ENCODE measurements at regions not wholly inside any gene's neighbourhood (a gene's known extent, or its start where the extent isn't known, plus 50 kb on each side); places are given as distances from the start of the nearest gene placed in this dataset.

DNA sequence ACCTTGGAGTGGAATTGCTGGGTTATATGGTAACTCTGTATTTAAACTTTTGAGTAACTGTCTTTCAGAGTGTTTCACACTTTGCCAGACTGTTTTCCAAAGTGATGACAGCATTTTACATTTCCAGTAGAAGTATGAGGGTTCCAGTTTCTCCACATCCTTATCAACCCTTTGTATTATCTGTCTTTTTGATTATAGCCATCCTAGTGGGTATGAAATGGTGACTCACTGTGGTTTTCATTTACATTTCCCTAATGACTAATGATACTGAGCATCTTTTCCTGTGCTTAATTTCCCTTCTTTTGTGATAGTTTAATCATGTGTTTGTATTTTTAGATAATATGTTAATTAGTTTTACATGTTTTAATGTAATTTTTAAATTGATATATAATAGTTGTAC is 138.1 kb upstream of the DAZL start:
- H3K27ac ChIP-seq (ENCODE audit: low read depth, low read length): no peak overlapping the region
- POLR2A ChIA-PET: no interaction called here
- no peak overlapping the region for H3K4me3 ChIP-seq (replicated peaks in 1 of 2; ENCODE audit: low read depth in 1 of 2, low read length in 2 of 2)
- no peaks in the 10 kb centered on the region for H3K9me3 ChIP-seq (ENCODE audit: control insufficient read depth in 1 of 2, insufficient read depth in 1 of 2, low read depth in 1 of 2, low read length in 2 of 2)
- RAD21 ChIA-PET (ENCODE audit: low non-redundant PET in 1 of 2, low total read pairs in 2 of 2, uncharacterized antibody in 2 of 2, unreplicated experiment in 2 of 2): no interaction called here
- H4K20me1 ChIP-seq (ENCODE audit: insufficient read depth): no peaks in the 10 kb centered on the region
- H3K9me2 ChIP-seq (ENCODE audit: insufficient read depth): no peaks in the 10 kb centered on the region
- intact Hi-C loops (cut with micrococcal nuclease): no loop called here
- DNase-seq (ENCODE audit: low read depth, low spot score) (no peak), ATAC-seq (no peak)
- H3K27me3 ChIP-seq (ENCODE audit: insufficient read depth, low read length): no peaks in the 10 kb centered on the region
- no peak overlapping the region for H3K4me2 ChIP-seq (ENCODE audit: low read length)
- CTCF ChIA-PET: no interaction called here
- no TSS peak for BruUV-seq (replicated peaks)
- no peaks in the 10 kb centered on the region for H3K79me2 ChIP-seq (ENCODE audit: insufficient read depth, low read length)
- no peak for TF ChIP-seq POLR2A (IDR thresholded peaks at IDR 0.05; ENCODE audit: borderline replicate concordance, extremely low read depth, insufficient read depth, insufficient read length)
- TF ChIP-seq, protein P1, sequence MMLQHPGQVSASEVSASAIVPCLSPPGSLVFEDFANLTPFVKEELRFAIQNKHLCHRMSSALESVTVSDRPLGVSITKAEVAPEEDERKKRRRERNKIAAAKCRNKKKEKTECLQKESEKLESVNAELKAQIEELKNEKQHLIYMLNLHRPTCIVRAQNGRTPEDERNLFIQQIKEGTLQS (IDR thresholded peaks at IDR 0.05): no peak
- TF ChIP-seq YY1 (IDR thresholded peaks at IDR 0.05; ENCODE audit: extremely low read depth, insufficient replicate concordance, low read depth, low read length): no peak
- TF ChIP-seq CBX3 (IDR thresholded peaks at IDR 0.05; ENCODE audit: low read depth): no peak
- no peak for TF ChIP-seq CEBPB (IDR thresholded peaks at IDR 0.05; ENCODE audit: low read depth)
- no peak for TF ChIP-seq EZH2 (IDR thresholded peaks at IDR 0.05)
- TF ChIP-seq MAX (IDR thresholded peaks at IDR 0.05): no peak
- no peak for TF ChIP-seq SRF (IDR thresholded peaks at IDR 0.05; ENCODE audit: low read depth)
- no peak for TF ChIP-seq FOSL1 (IDR thresholded peaks at IDR 0.05; ENCODE audit: low read depth)
- no peak for TF ChIP-seq RAD21 (IDR thresholded peaks at IDR 0.05; ENCODE audit: low read depth)
- H2AFZ ChIP-seq (ENCODE audit: low read depth, low read length, poor library complexity, severe bottlenecking): no peak overlapping the region
- no peak overlapping the region for H3K9ac ChIP-seq (ENCODE audit: low read length)
- no peaks in the 10 kb centered on the region for H3K36me3 ChIP-seq (ENCODE audit: control insufficient read depth in 1 of 2, insufficient read depth in 2 of 2, low read length in 2 of 2)
- no peaks in the 10 kb centered on the region for H3K4me1 ChIP-seq (ENCODE audit: control insufficient read depth in 1 of 2, insufficient read depth in 2 of 2, low read length in 2 of 2)

DNA sequence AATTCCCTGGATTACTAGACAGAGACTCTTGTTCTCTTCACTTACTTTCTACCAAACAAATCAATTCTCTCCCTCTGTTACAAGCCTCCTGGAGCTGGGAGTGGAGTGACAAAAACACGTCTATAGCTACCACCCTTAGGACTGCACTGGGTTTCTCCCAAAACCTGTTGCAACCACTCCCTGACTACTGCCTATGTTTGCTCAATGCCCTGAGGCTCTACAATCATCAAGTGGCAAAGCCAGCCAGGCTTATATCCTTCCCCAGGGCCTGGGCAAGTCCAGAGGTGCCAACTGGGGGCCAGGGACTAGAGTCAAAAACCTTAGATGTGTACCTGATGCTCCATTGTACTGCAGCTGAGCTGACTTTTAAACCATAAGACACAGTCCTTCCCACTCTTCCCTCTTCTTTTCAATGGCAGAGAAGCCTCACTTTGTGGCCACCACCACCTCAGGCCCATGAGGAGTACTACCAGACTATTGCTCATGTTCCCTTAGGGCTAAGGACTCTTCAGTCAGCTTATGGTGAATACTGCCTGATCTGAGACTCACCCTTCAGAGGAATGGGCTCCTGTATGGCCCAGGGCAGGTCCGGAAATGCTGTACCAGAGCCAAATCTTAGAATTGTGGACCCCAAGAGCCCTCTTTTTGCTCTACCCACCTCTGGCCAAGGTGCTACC is 125.4 kb upstream of the PLCL2 start:
- BruUV-seq (replicated peaks): no TSS peak
- H3K9ac ChIP-seq (ENCODE audit: low read length): no peak overlapping the region
- H3K27ac ChIP-seq (ENCODE audit: low read depth, low read length): no peak overlapping the region
- no peak overlapping the region for H2AFZ ChIP-seq (ENCODE audit: low read depth, low read length, poor library complexity, severe bottlenecking)
- ATAC-seq (no peak), DNase-seq (ENCODE audit: low read depth, low spot score) (no peak)
- no peaks in the 10 kb centered on the region for H3K27me3 ChIP-seq (ENCODE audit: insufficient read depth, low read length)
- TF ChIP-seq YY1 (IDR thresholded peaks at IDR 0.05; ENCODE audit: extremely low read depth, insufficient replicate concordance, low read depth, low read length) (no peak), SRF (IDR thresholded peaks at IDR 0.05; ENCODE audit: low read depth) (no peak), EZH2phosphoT487 (IDR thresholded peaks at IDR 0.05; ENCODE audit: borderline replicate concordance) (no peak), CBX3 (IDR thresholded peaks at IDR 0.05; ENCODE audit: low read depth) (no peak), ZFX (IDR thresholded peaks at IDR 0.05) (no peak), POLR2A (IDR thresholded peaks at IDR 0.05; ENCODE audit: borderline replicate concordance, extremely low read depth, insufficient read depth, insufficient read length) (no peak), RAD21 (IDR thresholded peaks at IDR 0.05; ENCODE audit: low read depth) (no peak)
- intact Hi-C loops (cut with micrococcal nuclease): no loop called here
- no peaks in the 10 kb centered on the region for H3K9me2 ChIP-seq (ENCODE audit: insufficient read depth)
- CTCF ChIA-PET: no interaction called here
- H3K4me2 ChIP-seq (ENCODE audit: low read length): no peak overlapping the region
- no peaks in the 10 kb centered on the region for H3K36me3 ChIP-seq (ENCODE audit: control insufficient read depth in 1 of 2, insufficient read depth in 2 of 2, low read length in 2 of 2)
- no peaks in the 10 kb centered on the region for H3K4me1 ChIP-seq (ENCODE audit: control insufficient read depth in 1 of 2, insufficient read depth in 2 of 2, low read length in 2 of 2)
- no peaks in the 10 kb centered on the region for H3K79me2 ChIP-seq (ENCODE audit: insufficient read depth, low read length)
- POLR2A ChIA-PET: no interaction called here
- no peaks in the 10 kb centered on the region for H4K20me1 ChIP-seq (ENCODE audit: insufficient read depth)
- no peak overlapping the region for H3K4me3 ChIP-seq (replicated peaks in 1 of 2; ENCODE audit: low read depth in 1 of 2, low read length in 2 of 2)
- RAD21 ChIA-PET (ENCODE audit: low non-redundant PET in 1 of 2, low total read pairs in 2 of 2, uncharacterized antibody in 2 of 2, unreplicated experiment in 2 of 2): no interaction called here
- no peaks in the 10 kb centered on the region for H3K9me3 ChIP-seq (ENCODE audit: control insufficient read depth in 1 of 2, insufficient read depth in 1 of 2, low read depth in 1 of 2, low read length in 2 of 2)

Data from HCT116 (cell line).